IMR-90 (cell line): ENCODE measurements at regions not wholly inside any gene's neighbourhood (a gene's known extent, or its start where the extent isn't known, plus 50 kb on each side); places are given as distances from the start of the nearest gene placed in this dataset.

Source experiments
- ATAC-seq: fragments of 200-7000 bp; cut with Tn5 transposase; 2 replicates; pipeline ENCODE4 v1.9.1; 2020; ENCODE audit warnings: low read depth, mild to moderate bottlenecking, moderate library complexity
- BruUV-seq: library from RNA; stranded (reverse); fragments of 400-500 nt; replicated peaks from 2 replicates; lab custom pipeline; 2021; lab: Mats Ljungman, UMichigan
- CTCF ChIA-PET: fragments of 300-600 bp; formaldehyde crosslinking; extraction: SDS; loops from one replicate; lab custom pipeline; 2021; ENCODE audit warnings: antibody characterized with exemption; lab: Yijun Ruan, JAX
- POLR2A ChIA-PET: fragments of 300-600 bp; sonication (Branson Sonifier 250); formaldehyde crosslinking; loops from one replicate; lab custom pipeline; 2022; ENCODE audit warnings: antibody characterized with exemption; ENCODE audit not compliant: unreplicated experiment; lab: Charles Lee
- DNase-seq: peaks from one replicate; pipeline ENCODE4 v3.0.0; 2013
- H2AFZ ChIP-seq: replicated peaks from 2 replicates; pipeline ENCODE3; 2013; ENCODE audit warnings: low read length, mild to moderate bottlenecking; ENCODE audit not compliant: poor library complexity
- H2AK5ac ChIP-seq: 2 replicates; pipeline ENCODE4 v1.6.1; 2013; ENCODE audit warnings: low read depth, low read length, inconsistent platforms
- H2AK9ac ChIP-seq: replicated peaks from 2 replicates; pipeline ENCODE3; 2013; ENCODE audit warnings: mild to moderate bottlenecking, low read depth, low read length, moderate library complexity; ENCODE audit not compliant: poor library complexity
- H2BK120ac ChIP-seq: 2 replicates; pipeline ENCODE4 v1.6.1; 2013; ENCODE audit warnings: low read depth, low read length, inconsistent platforms
- H2BK15ac ChIP-seq: 3 replicates; pipeline ENCODE4 v1.6.1; 2013; ENCODE audit warnings: low read depth, low read length, inconsistent platforms
- H2BK20ac ChIP-seq: 2 replicates; pipeline ENCODE4 v1.6.1; 2013; ENCODE audit warnings: low read depth, mild to moderate bottlenecking, inconsistent platforms, low read length, moderate library complexity
- H2BK5ac ChIP-seq: 2 replicates; pipeline ENCODE4 v1.6.1; 2013; ENCODE audit warnings: mild to moderate bottlenecking, low read depth, low read length, inconsistent platforms; ENCODE audit not compliant: poor library complexity, severe bottlenecking
- H3K14ac ChIP-seq: replicated peaks from 2 replicates; pipeline ENCODE4 v1.6.1; 2013; ENCODE audit warnings: low read depth, low read length, inconsistent platforms
- H3K18ac ChIP-seq: 2 replicates; pipeline ENCODE4 v1.6.1; 2013; ENCODE audit warnings: low read depth, low read length, control low read depth
- H3K23ac ChIP-seq: 2 replicates; pipeline ENCODE4 v1.6.1; 2013; ENCODE audit warnings: low read depth, low read length, inconsistent platforms
- H3K27ac ChIP-seq: 2 replicates; pipeline ENCODE4 v1.5.1; 2013; ENCODE audit warnings: mild to moderate bottlenecking, control low read depth, low read length; ENCODE audit not compliant: insufficient read depth
- H3K27me3 ChIP-seq: 2 replicates; pipeline ENCODE4 v1.6.1; 2013; ENCODE audit warnings: low read length; ENCODE audit not compliant: control insufficient read depth, insufficient read depth
- H3K36me3 ChIP-seq: 2 replicates; pipeline ENCODE4 v1.6.1; 2013; ENCODE audit warnings: low read length, mixed read lengths; ENCODE audit not compliant: control insufficient read depth, insufficient read depth
- H3K4ac ChIP-seq: 2 replicates; pipeline ENCODE4 v1.6.1; 2013; ENCODE audit warnings: low read depth, low read length, inconsistent platforms
- H3K4me1 ChIP-seq: 2 replicates; pipeline ENCODE4 v1.6.1; 2013; ENCODE audit warnings: low read length, mixed read lengths; ENCODE audit not compliant: control insufficient read depth, insufficient read depth
- H3K4me2 ChIP-seq: 2 replicates; pipeline ENCODE4 v1.6.1; 2013; ENCODE audit warnings: low read depth, mild to moderate bottlenecking, control low read depth, low read length, moderate library complexity
- H3K4me3 ChIP-seq: 2 replicates; pipeline ENCODE4 v1.5.1; 2013; ENCODE audit warnings: low read depth, mild to moderate bottlenecking, control low read depth, low read length, moderate library complexity; ENCODE audit not compliant: insufficient read depth
- H3K56ac ChIP-seq: 2 replicates; pipeline ENCODE4 v1.6.1; 2013; ENCODE audit warnings: low read length, inconsistent platforms; ENCODE audit not compliant: insufficient read depth; ENCODE audit errors: extremely low read depth
- H3K79me1 ChIP-seq, 2 experiments: 2 replicates each; pipeline ENCODE4 v1.6.1; 2013; ENCODE audit warnings: low read length in 2 of 2, inconsistent platforms in 1 of 2, low read depth in 1 of 2
- H3K9ac ChIP-seq: 2 replicates; pipeline ENCODE4 v1.6.1; 2013; ENCODE audit warnings: low read depth, low read length, control low read depth
- H3K9me1 ChIP-seq: 2 replicates; pipeline ENCODE4 v1.6.1; 2013; ENCODE audit warnings: low read length, inconsistent platforms; ENCODE audit not compliant: insufficient read depth
- H3K9me3 ChIP-seq: 2 replicates; pipeline ENCODE4 v1.6.1; 2013; ENCODE audit warnings: low read length; ENCODE audit not compliant: control insufficient read depth, insufficient read depth
- H4K20me1 ChIP-seq: 2 replicates; pipeline ENCODE4 v1.6.1; 2013; ENCODE audit warnings: low read length, inconsistent platforms; ENCODE audit not compliant: insufficient read depth
- H4K5ac ChIP-seq: 2 replicates; pipeline ENCODE4 v1.6.1; 2013; ENCODE audit warnings: mild to moderate bottlenecking, low read depth, low read length, control low read depth
- H4K8ac ChIP-seq, 2 experiments: 2 replicates each; pipeline ENCODE4 v1.6.1; 2013; ENCODE audit warnings: low read depth in 2 of 2, low read length in 2 of 2, control low read depth in 1 of 2, inconsistent platforms in 1 of 2
- H4K91ac ChIP-seq: 2 replicates; pipeline ENCODE4 v1.6.1; 2013; ENCODE audit warnings: low read depth, low read length, inconsistent platforms; ENCODE audit not compliant: insufficient read depth
- BHLHE40 ChIP-seq: fragments of 150-350 bp; IDR thresholded peaks from 2 replicates; pipeline ENCODE4 v1.6.1; 2016; ENCODE audit warnings: mild to moderate bottlenecking, low read depth, low read length
- CEBPB ChIP-seq: IDR thresholded peaks from 2 replicates; pipeline ENCODE4 v1.6.1; 2012; ENCODE audit warnings: low read depth, low read length, improper control_type of control experiment
- CHD1 ChIP-seq: IDR thresholded peaks from 2 replicates; pipeline ENCODE4 v1.6.1; 2012; ENCODE audit warnings: low read depth, low read length, improper control_type of control experiment
- CTCF ChIP-seq: conservative IDR thresholded peaks from 2 replicates; pipeline ENCODE4 v1.5.1; 2012; ENCODE audit warnings: mild to moderate bottlenecking, low read depth, low read length, improper control_type of control experiment
- ELK1 ChIP-seq: fragments of 150-350 bp; IDR thresholded peaks from 2 replicates; pipeline ENCODE4 v1.6.1; 2016; ENCODE audit warnings: low read depth, mild to moderate bottlenecking, low read length, moderate library complexity, borderline replicate concordance
- FOS ChIP-seq: fragments of 150-350 bp; IDR thresholded peaks from 2 replicates; pipeline ENCODE4 v1.6.1; 2016; ENCODE audit warnings: low read depth, low read length
- MAFK ChIP-seq: IDR thresholded peaks from 2 replicates; pipeline ENCODE4 v1.6.1; 2012; ENCODE audit warnings: low read depth, low read length, improper control_type of control experiment
- MAZ ChIP-seq: IDR thresholded peaks from 2 replicates; pipeline ENCODE4 v1.6.1; 2012; ENCODE audit warnings: low read depth, mild to moderate bottlenecking, low read length, improper control_type of control experiment, moderate library complexity, borderline replicate concordance
- MXI1 ChIP-seq: IDR thresholded peaks from 2 replicates; pipeline ENCODE4 v1.6.1; 2012; ENCODE audit warnings: low read depth, mild to moderate bottlenecking, low read length, moderate library complexity, borderline replicate concordance
- NFE2L2 ChIP-seq: fragments of 150-350 bp; IDR thresholded peaks from 2 replicates; pipeline ENCODE4 v1.6.1; 2016; ENCODE audit warnings: low read depth, mild to moderate bottlenecking, low read length
- POLR2A ChIP-seq: IDR thresholded peaks from 2 replicates; pipeline ENCODE4 v1.6.1; 2012; ENCODE audit warnings: mild to moderate bottlenecking, low read depth, low read length
- RAD21 ChIP-seq: IDR thresholded peaks from 2 replicates; pipeline ENCODE4 v1.6.1; 2012; ENCODE audit warnings: low read length, improper control_type of control experiment
- RCOR1 ChIP-seq: IDR thresholded peaks from 2 replicates; pipeline ENCODE4 v1.6.1; 2012; ENCODE audit warnings: mild to moderate bottlenecking, low read length, improper control_type of control experiment; ENCODE audit not compliant: insufficient replicate concordance
- RFX5 ChIP-seq: IDR thresholded peaks from 2 replicates; pipeline ENCODE4 v1.8.0; 2012; ENCODE audit warnings: low read depth, mild to moderate bottlenecking, low read length, moderate library complexity
- SMC3 ChIP-seq: fragments of 150-350 bp; IDR thresholded peaks from 2 replicates; pipeline ENCODE4 v1.6.1; 2016; ENCODE audit warnings: low read depth, mild to moderate bottlenecking, antibody characterized with exemption, low read length, moderate library complexity
- USF2 ChIP-seq: fragments of 150-350 bp; IDR thresholded peaks from 2 replicates; pipeline ENCODE4 v1.6.1; 2017; ENCODE audit warnings: mild to moderate bottlenecking, antibody characterized with exemption, low read length, low read depth
- WGBS, 2 experiments: methylation state at CpG; one replicate each; pipeline versions ENCODE4 v1.1.5 to v1.1.7; 2013; ENCODE audit warnings: missing lambda C conversion rate in 2 of 2; ENCODE audit not compliant: insufficient read length in 1 of 2; ENCODE audit errors: extremely low coverage in 2 of 2; 5-methylcytosine and 5-hydroxymethylcytosine counted together
- dilution Hi-C: fragments of 300-500 bp; cut with HindIII; formaldehyde crosslinking; loops from one replicate; pipeline ENCODE4 v1.14.3; 2018; ENCODE audit warnings: low sequenced_read_pairs; ENCODE audit not compliant: unreplicated experiment
- in situ Hi-C: fragments of 300-500 bp; cut with MboI; formaldehyde crosslinking; loops from 3 replicates; pipeline ENCODE4 v1.14.3; 2019; ENCODE audit warnings: low sequenced_read_pairs, inconsistent platforms, mixed read lengths
- intact Hi-C: fragments of 100-400 bp; cut with micrococcal nuclease; formaldehyde crosslinking; loops from 2 replicates; pipeline ENCODE4 v1.10.0; 2022

- no peak overlapping the region for H3K56ac ChIP-seq
- no peaks in the 10 kb centered on the region for H3K79me1 ChIP-seq
- no peaks in the 10 kb centered on the region; the same call in 1 of the 2 replicates for H3K4me1 ChIP-seq
- no peak for ATAC-seq
- no peak overlapping the region for H3K9ac ChIP-seq
- no peaks in the 10 kb centered on the region for H4K20me1 ChIP-seq
- TF ChIP-seq POLR2A (no peak), CHD1 (no peak), CTCF (no peak), BHLHE40 (no peak), NFE2L2 (no peak), FOS (no peak), MAFK (no peak), SMC3 (no peak), MAZ (no peak), MXI1 (no peak), USF2 (no peak), ELK1 (no peak), RAD21 (no peak), RCOR1 (no peak), RFX5 (no peak), CEBPB (no peak)
- H2BK20ac ChIP-seq: no peak overlapping the region
- H4K91ac ChIP-seq: no peak overlapping the region
- intact Hi-C loops (no loop called here), in situ Hi-C loops (no loop called here), dilution Hi-C loops (no loop called here)
- CTCF ChIA-PET: no interaction called here
- H4K5ac ChIP-seq: no peak overlapping the region
- H3K4me3 ChIP-seq: no peak overlapping the region
- no peak overlapping the region for H2AK9ac ChIP-seq
- H3K23ac ChIP-seq: no peak overlapping the region
- H2AFZ ChIP-seq: no peak overlapping the region
- POLR2A ChIA-PET: no interaction called here
- H3K4me2 ChIP-seq: no peak overlapping the region
- no TSS peak for BruUV-seq
- peaks cover 31% of the 10 kb centered on the region; the same call in 1 of the 2 replicates for H3K27me3 ChIP-seq
- no peak overlapping the region for H3K27ac ChIP-seq
- H2BK15ac ChIP-seq: no peak overlapping the region
- no peak for DNase-seq
- H3K14ac ChIP-seq: no peak overlapping the region
- H3K9me3 ChIP-seq: peaks cover 12% of the 10 kb centered on the region
- H3K36me3 ChIP-seq: no peaks in the 10 kb centered on the region
- no peak overlapping the region for H2BK120ac ChIP-seq
- H3K9me1 ChIP-seq: no peaks in the 10 kb centered on the region
- H3K18ac ChIP-seq: no peak overlapping the region
- H4K8ac ChIP-seq: no peak overlapping the region
- no CpG with 5 or more reads among the region's 19 CpGs for WGBS, 2 experiments
- no peak overlapping the region for H2BK5ac ChIP-seq
- no peak overlapping the region for H2AK5ac ChIP-seq
- no peak overlapping the region for H3K4ac ChIP-seq
These were observed 69.3 kb downstream of the FOXL3 start for GRCh38 chr7:359226-359765.
